Stimulated activated naive CD8-positive, alpha-beta T cell treated with anti-CD3 and anti-CD28 coated beads, Interleukin-15, amount 100 ng/mL, for 72 hours (primary cell): ENCODE measurements at regions not wholly inside any gene's neighbourhood (a gene's known extent, or its start where the extent isn't known, plus 50 kb on each side); places are given as distances from the start of the nearest gene placed in this dataset.
"Not testable (repeated sequence)": the region's sequence is repeated elsewhere in the genome, so short reads cannot be mapped to it uniquely, and the experiment has no call there.

ENCODE experiments used
- ATAC-seq: fragments of 150-1000 bp; cut with Tn5 transposase; 2 replicates; pipeline ENCODE4 v1.10.0; 2021; ENCODE audit warnings: mild to moderate bottlenecking, moderate library complexity
- DNase-seq, 2 donors: peaks; one replicate each; pipeline ENCODE4 v3.0.0; 2021 to 2022
- H3K27ac Mint-ChIP-seq, 2 donors: one replicate each; pipeline ENCODE4 v1.8.0; 2022; ENCODE audit warnings: mild to moderate bottlenecking in 2 of 2, mixed read lengths in 2 of 2, moderate library complexity in 2 of 2
- H3K27me3 Mint-ChIP-seq: one replicate; pipeline ENCODE4 v1.8.0; 2022; ENCODE audit warnings: mixed read lengths
- H3K4me1 Mint-ChIP-seq: one replicate; pipeline ENCODE4 v1.8.0; 2022; ENCODE audit warnings: mild to moderate bottlenecking, mixed read lengths
- H3K4me3 Mint-ChIP-seq, 2 donors: one replicate each; pipeline ENCODE4 v1.8.0; 2022; ENCODE audit warnings: mild to moderate bottlenecking in 2 of 2, mixed read lengths in 2 of 2, moderate library complexity in 1 of 2
- H3K9me3 Mint-ChIP-seq, 2 donors: one replicate each; pipeline ENCODE4 v1.8.0; 2022; ENCODE audit warnings: mixed read lengths in 2 of 2

DNA sequence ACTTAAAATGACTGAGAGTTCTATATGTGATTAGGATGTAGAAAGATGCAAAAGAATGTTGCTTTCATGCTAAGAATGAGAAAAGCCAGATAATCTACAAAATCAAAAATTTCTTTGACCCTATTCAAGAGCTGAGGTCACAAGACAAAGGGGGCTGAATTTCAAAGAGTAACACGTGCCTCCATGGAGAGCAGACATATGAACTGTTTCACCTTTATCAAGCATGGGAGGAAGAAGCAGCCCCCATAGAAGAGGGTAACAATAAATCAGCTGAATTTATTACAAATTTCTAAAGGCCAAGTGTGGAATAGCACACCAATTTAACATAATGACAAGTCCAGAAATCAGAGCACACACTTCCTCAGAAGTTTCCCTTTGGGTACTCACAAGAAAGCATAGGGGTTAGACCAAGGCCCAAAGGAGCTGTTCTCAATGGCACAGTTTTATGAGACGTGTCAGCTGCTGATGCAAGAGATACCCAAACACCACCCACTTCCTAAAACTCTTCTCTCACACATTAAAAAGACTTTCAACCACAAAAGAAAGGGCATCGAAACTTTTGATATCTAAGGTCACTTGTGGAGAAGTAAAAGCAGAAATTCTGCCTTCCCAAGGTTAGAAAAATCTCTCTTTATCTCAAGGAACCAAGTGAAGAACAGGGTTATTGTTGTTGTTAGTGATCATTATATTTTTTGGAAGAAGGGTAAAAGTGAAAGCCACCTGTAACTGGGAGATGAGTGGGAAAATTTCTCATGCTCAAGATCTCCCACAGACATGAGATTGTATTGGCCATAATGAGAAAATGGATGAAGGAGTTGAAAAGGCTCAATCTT lies 950.1 kb downstream of the TRIB2 start:
- peaks cover 11 to 24% of the 10 kb centered on the region in 2 donors for H3K9me3 Mint-ChIP-seq
- H3K4me1 Mint-ChIP-seq: no peaks in the 10 kb centered on the region
- no peak for ATAC-seq
- no peaks in the 10 kb centered on the region for H3K27me3 Mint-ChIP-seq
- no peak for DNase-seq
- H3K4me3 Mint-ChIP-seq: no peak overlapping the region
- no peak overlapping the region for H3K27ac Mint-ChIP-seq

DNA sequence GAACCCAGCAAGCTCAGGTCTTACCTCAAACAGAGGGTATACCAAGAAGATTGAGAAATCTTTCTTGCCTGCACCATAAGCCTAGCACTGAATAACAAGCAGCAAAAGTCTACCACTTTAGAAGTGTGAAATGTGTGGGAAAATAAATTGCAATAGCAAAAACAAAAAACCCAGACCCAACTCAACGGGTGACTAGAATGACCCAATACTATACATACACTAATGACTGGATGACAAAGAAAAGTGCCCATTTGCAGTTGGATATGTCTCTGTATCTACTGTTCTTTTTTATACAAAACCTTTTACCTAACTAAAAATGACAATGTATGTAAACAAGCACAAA lies 950.6 kb downstream of the TRIB2 start:
- H3K4me1 Mint-ChIP-seq: no peaks in the 10 kb centered on the region

DNA sequence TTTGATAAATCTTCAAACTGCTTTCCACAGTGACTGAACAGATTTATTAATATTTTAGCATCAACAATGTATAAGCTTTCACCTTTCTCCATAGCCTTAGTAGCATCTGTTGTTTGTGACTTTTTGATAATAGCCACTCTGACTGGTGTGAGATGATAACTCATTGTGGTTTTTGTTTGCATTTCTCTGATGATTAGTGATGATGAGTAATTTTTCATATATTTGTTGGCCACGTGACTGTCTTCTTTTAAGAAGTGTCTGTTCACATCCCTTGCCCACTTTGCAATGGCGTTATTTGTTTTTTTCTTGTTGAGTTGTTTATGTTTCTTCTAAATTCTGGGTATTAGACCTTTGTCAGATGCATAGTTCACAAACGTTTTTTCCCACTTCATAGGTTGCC lies 952.9 kb downstream of the TRIB2 start:
- no peaks in the 10 kb centered on the region for H3K27me3 Mint-ChIP-seq
- no peak overlapping the region for H3K27ac Mint-ChIP-seq
- peaks cover 5 to 24% of the 10 kb centered on the region in 2 donors for H3K9me3 Mint-ChIP-seq
- ATAC-seq (no peak), DNase-seq (no peak)
- H3K4me1 Mint-ChIP-seq: no peaks in the 10 kb centered on the region
- H3K4me3 Mint-ChIP-seq: no peak overlapping the region

More for the DNA sequence above, 950.6 kb downstream of the TRIB2 start:
- Mint-ChIP-seq H3K27ac (no peak overlapping the region), H3K27me3 (no peaks in the 10 kb centered on the region), H3K4me3 (no peak overlapping the region), H3K9me3 (peaks cover 11 to 24% of the 10 kb centered on the region in 2 donors)
- ATAC-seq (no peak), DNase-seq (no peak)

DNA sequence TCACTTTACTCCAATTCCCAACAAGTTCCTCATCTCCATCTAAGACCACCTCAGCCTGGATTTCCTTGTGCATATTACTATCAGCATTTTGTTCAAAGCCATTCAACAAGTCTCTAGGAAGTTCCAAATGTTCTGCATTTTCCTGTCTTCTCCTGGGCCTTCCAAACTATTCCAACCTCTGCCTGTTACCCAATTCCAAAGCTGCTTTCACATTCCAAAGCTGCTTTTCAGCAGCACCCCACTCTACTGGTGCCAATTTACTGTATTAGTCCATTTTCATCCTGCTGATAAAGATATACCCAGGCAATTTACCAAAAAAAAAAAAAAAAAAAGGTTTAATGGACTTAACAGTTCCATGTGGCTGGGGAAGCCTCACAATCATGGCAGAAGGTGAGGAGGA lies 957.1 kb downstream of the TRIB2 start:
- not testable (repeated sequence) for DNase-seq

DNA sequence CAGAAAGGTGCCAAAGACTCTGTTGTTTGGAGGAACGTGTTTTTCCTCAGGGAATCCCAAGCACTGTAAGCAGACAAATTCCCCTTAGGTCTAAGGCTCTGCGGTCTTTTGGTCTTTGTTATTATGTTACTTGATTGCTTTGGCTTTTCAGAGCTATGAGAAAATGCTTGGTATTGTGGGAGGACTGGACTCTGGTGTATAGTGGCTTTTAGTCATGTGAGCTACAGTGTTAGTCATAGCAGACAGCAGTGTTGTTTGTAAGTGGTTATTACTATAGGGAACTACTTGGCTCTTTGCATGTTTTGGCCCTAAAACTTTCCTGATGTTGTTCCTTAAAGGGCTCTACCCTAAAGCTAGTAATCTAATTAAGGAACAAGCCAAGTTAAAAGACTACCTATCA lies 956.2 kb upstream of the LRATD1 start:
- no peak for DNase-seq
- no peak overlapping the region for H3K4me3 Mint-ChIP-seq
- H3K9me3 Mint-ChIP-seq: peaks cover 4 to 18% of the 10 kb centered on the region in 2 donors

More for the DNA sequence above, 957.1 kb downstream of the TRIB2 start:
- ATAC-seq, H3K4me3 Mint-ChIP-seq, H3K4me1 Mint-ChIP-seq, H3K27ac Mint-ChIP-seq, H3K27me3 Mint-ChIP-seq: not testable (repeated sequence)
- peaks cover 9 to 18% of the 10 kb centered on the region in 2 donors for H3K9me3 Mint-ChIP-seq

DNA sequence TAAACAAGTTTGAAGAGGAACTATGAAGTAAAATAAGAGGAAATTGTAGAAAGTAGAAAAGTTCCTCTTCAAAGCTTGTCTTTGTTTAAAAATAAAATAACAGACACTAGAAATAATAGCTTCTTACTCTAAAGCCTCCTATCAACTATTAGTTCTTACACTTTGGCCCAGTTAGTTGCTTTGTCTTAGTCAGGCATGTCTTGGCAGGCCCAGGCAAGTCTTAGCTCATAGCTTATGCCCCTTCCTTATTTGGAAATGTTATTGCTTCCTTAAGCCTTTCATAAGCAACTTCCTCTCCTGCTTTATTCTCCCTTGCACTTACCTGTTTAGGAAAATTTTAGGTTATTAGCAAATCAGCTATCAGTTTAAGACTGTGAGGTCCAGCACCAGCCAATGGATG lies 950.6 kb upstream of the LRATD1 start:
- H3K4me1 Mint-ChIP-seq: no peaks in the 10 kb centered on the region
- H3K27ac Mint-ChIP-seq: no peak overlapping the region
- H3K4me3 Mint-ChIP-seq: no peak overlapping the region
- H3K9me3 Mint-ChIP-seq: peaks cover 4 to 10% of the 10 kb centered on the region in 2 donors
- ATAC-seq (no peak), DNase-seq (no peak)
- no peaks in the 10 kb centered on the region for H3K27me3 Mint-ChIP-seq

More for the DNA sequence above, 956.2 kb upstream of the LRATD1 start:
- no peak for ATAC-seq
- H3K27ac Mint-ChIP-seq: no peak overlapping the region
- H3K27me3 Mint-ChIP-seq: no peaks in the 10 kb centered on the region
- H3K4me1 Mint-ChIP-seq: no peaks in the 10 kb centered on the region

DNA sequence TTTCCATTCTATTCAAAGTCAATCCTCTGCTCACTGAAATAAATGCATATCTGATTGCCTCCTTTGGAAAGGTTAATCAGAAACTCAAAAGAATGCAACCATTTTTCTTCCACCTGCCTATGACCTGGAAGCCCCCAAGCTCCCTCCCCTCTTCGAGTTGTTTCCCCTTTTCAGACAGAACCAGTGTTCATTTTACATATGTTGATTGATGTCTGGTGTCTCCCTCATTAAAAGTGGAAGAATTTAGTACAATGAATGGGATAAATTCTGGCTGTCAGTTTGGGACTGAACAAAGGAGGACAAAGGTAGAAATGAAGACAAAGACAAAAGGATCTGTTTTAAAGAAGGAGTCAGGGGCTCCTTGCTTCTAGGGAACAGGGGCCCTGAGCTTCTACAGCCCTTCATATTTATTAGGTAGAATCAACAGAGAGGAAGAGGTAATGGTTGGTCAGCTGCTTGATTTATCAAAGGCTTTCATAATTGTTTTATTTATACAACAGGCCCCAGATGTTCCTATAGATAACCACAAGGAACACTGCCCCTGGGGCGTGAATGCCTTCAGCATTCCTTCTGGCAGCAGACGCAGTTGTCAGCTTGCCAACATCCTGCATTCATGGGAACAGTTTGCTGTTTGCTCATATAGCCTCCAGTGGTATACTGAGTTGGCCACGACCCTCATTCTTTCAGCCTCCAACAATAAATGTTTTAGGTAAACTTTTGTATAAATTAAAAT lies 949.8 kb upstream of the LRATD1 start:
- no peak overlapping the region for H3K4me3 Mint-ChIP-seq
- ATAC-seq (no peak), DNase-seq (no peak)
- H3K27me3 Mint-ChIP-seq: no peaks in the 10 kb centered on the region
- peaks cover 4 to 8% of the 10 kb centered on the region in 2 donors for H3K9me3 Mint-ChIP-seq
- no peaks in the 10 kb centered on the region for H3K4me1 Mint-ChIP-seq
- no peak overlapping the region for H3K27ac Mint-ChIP-seq

DNA sequence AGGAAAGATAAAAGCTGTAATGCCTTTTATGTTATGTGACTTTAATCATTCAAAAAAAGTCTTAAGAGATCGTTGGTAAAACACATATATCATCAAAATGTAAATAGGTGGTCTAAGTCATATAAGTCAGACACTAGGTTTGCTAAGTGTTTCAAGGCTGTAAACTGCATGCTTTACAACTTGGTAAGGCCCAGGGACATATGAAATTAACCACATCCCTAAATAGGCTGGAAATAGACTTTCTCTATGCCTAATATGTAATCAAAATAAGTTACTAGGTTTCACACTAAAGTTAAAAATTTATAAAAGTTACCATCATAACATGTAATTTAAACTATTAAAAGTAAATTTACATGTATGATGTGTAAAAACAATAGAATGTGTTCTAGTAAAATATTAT lies 946.3 kb upstream of the LRATD1 start:
- no peaks in the 10 kb centered on the region for H3K27me3 Mint-ChIP-seq
- no peaks in the 10 kb centered on the region for H3K4me1 Mint-ChIP-seq
- no peak for DNase-seq

DNA sequence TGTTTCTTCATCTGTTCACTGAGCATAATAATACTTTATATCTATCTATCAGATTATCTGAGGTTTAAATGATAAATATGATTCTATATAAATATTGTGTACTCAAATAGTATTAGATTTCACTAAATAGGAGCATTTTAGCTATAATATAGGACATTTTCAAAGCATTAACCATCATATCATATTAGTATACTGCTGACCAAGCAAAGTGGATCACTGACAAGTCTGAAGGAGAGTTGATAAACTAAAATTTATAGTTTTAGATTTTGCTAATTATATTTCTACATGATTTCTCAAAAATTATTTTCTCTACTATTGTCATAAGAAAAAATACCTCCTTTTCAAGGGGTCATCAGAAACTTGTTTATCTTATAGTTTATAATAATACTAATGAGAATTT lies 937.8 kb upstream of the LRATD1 start:
- ATAC-seq: no peak
- no peaks in the 10 kb centered on the region for H3K4me1 Mint-ChIP-seq
- no peak overlapping the region for H3K27ac Mint-ChIP-seq
- DNase-seq: no peak
- no peak overlapping the region for H3K4me3 Mint-ChIP-seq
- H3K27me3 Mint-ChIP-seq: no peaks in the 10 kb centered on the region
- peaks cover 8 to 10% of the 10 kb centered on the region in 2 donors for H3K9me3 Mint-ChIP-seq

More for the DNA sequence above, 946.3 kb upstream of the LRATD1 start:
- H3K4me3 Mint-ChIP-seq: no peak overlapping the region
- ATAC-seq: no peak
- no peak overlapping the region for H3K27ac Mint-ChIP-seq
- no peaks in the 10 kb centered on the region for H3K9me3 Mint-ChIP-seq

DNA sequence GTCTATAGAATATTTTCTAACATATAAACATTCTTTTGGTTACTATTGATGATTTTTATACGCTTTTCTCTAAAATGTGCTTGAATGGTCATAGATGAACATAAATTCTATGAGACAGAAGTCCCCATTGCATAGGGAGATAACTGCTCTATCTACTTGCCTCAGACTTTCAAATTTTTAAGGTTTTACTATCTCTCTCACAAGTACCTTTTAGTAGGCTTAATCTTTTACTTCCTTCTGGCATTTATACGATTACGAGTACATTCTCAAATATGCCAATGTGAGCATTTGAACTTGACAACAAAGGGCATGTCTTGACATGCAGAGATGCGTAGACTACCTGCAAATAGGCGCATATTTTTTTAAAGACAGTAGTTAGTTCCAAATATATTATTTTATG lies 935.9 kb upstream of the LRATD1 start:
- no peak for ATAC-seq
- peaks cover 8 to 10% of the 10 kb centered on the region in 2 donors for H3K9me3 Mint-ChIP-seq

DNA sequence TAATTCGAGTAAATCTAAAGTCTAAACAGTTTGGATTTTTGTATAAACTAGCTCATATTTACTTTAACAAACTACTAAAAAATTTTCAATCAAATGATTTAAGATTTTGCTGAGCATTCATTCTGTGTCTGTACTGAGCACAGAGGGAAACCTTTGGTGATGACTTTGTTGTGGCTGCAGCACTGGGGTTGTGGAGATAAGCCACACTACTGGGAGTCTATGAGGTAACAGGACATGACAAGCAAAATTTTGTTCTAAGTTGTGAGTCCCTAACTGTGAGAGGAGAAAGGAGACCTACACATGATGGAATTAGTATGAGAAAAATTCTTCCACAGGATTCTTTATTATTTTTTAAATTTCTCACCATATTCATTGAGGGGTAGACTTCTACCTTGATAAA lies 933.7 kb upstream of the LRATD1 start:
- ATAC-seq: no peak
- DNase-seq: no peak
- H3K4me1 Mint-ChIP-seq: no peaks in the 10 kb centered on the region
- H3K27me3 Mint-ChIP-seq: no peaks in the 10 kb centered on the region
- H3K9me3 Mint-ChIP-seq: peaks cover 0 to 4% of the 10 kb centered on the region in 2 donors
- no peak overlapping the region for H3K4me3 Mint-ChIP-seq
- no peak overlapping the region for H3K27ac Mint-ChIP-seq

More for the DNA sequence above, 935.9 kb upstream of the LRATD1 start:
- no peak for DNase-seq
- H3K27ac Mint-ChIP-seq: peak overlapping the region in 1 of 2 donors; percentile 3
- no peaks in the 10 kb centered on the region for H3K4me1 Mint-ChIP-seq
- H3K27me3 Mint-ChIP-seq: no peaks in the 10 kb centered on the region
- no peak overlapping the region for H3K4me3 Mint-ChIP-seq

DNA sequence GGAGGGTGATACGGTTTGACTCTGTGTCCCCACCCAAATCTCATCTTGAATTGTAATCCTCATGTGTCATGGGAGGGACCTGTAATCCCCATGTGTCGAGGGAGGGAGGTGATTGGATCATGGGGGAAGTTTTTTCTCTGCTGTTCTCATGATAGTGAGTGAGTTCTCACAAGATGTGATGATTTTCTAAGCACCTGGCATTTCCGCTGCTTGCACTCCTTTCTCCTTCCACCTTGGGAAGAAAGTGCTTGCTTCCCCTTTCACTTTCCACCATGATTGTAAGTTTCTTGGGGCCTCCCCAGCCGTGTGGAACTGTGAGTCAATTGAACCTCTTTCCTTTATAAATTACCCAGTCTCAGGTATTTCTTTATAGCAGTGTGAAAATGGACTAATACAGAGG lies 932.6 kb upstream of the LRATD1 start:
- ATAC-seq, H3K27ac Mint-ChIP-seq, H3K27me3 Mint-ChIP-seq, H3K9me3 Mint-ChIP-seq, H3K4me3 Mint-ChIP-seq, H3K4me1 Mint-ChIP-seq, DNase-seq: not testable (repeated sequence)

DNA sequence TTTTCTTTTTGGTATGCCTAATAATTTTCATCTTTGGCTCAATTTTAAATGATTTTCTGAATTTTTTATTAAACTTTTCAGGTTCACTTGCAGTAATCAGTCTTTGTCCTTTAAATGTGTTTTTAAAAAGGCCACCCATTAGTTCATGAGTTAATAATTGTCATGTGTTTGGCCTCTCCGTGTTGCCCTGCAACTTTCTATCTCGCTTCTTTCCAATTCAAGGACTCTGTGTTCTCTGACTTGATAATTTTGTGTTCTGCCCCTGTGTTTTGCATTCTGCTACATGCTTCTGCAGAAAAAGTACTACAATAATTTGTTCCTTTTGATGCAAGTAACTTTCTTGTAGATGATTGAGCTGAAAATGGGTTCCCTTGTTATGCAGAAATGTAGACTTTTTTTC lies 921.4 kb upstream of the LRATD1 start:
- H3K27ac Mint-ChIP-seq: no peak overlapping the region
- DNase-seq: no peak
- no peak overlapping the region for H3K4me3 Mint-ChIP-seq
- H3K4me1 Mint-ChIP-seq: no peaks in the 10 kb centered on the region
- no peaks in the 10 kb centered on the region for H3K27me3 Mint-ChIP-seq
- ATAC-seq: no peak
- H3K9me3 Mint-ChIP-seq: peaks cover 0 to 25% of the 10 kb centered on the region in 2 donors

DNA sequence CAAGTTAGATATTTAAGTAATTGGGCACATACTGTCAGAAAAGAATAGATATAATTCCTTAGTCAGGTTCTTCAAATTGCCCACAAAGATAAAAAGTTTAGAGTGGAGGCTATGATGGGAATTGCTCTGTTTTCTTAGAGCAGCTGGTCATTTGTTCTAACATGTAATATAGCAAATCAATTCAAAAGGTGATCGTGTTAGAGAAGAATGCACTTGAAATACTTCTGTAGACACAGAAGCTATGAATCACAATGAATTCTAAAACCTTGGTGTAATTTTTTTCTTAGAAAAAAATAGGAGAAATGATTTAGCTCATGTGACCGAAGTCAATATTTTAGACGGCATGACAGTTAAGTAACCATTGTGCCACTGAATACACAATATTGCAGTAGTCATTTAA lies 918.1 kb upstream of the LRATD1 start:
- H3K27ac Mint-ChIP-seq: no peak overlapping the region

DNA sequence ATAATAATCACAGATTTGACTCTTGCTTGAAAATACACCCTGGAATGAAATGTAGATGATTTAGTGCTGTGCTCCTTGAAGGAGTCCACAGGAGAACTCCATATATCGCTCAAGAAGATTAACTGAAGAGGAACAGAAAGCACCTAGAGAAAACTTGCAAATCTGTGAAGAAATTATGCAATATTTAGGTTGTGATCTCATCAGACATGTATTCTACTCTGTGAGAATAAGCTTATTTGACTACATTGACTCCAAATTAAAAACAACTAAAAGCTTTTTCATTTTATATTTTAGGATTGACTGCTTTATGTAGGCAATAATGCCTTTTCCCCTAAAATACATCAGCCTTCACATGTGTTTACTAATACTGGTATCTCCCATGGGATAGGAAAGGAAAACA lies 906.6 kb upstream of the LRATD1 start:
- no peak overlapping the region for H3K4me3 Mint-ChIP-seq
- H3K27me3 Mint-ChIP-seq: no peaks in the 10 kb centered on the region
- ATAC-seq (no peak), DNase-seq (no peak)
- H3K27ac Mint-ChIP-seq: no peak overlapping the region
- H3K9me3 Mint-ChIP-seq: peaks cover 14 to 27% of the 10 kb centered on the region in 2 donors
- no peaks in the 10 kb centered on the region for H3K4me1 Mint-ChIP-seq

More for the DNA sequence above, 918.1 kb upstream of the LRATD1 start:
- Mint-ChIP-seq H3K4me1 (no peaks in the 10 kb centered on the region), H3K27me3 (no peaks in the 10 kb centered on the region), H3K4me3 (no peak overlapping the region), H3K9me3 (peaks cover 0 to 14% of the 10 kb centered on the region in 2 donors)
- ATAC-seq: no peak
- DNase-seq: no peak

DNA sequence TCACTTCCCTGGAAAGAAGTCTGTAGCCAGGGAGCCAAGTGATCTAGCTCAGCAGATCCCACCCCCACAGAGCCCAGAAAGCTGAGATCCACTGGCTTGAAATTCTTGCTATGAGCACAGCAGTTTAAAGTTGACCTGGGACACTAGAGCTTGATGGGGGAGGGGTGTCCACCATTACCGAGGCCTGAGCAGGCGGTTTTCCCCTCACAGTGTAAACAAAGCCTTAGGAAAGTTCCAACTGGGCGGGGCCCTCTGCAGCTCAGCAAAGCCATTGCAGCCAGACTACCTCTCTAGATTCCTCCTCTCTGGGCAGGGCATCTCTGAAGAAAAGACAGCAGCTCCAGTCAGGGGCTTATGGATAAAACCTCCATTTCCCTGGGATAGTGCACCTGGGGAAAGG lies 887.2 kb upstream of the LRATD1 start:
- H3K4me3 Mint-ChIP-seq: no peak overlapping the region
- no peak for DNase-seq
- H3K4me1 Mint-ChIP-seq: no peaks in the 10 kb centered on the region
- no peak overlapping the region for H3K27ac Mint-ChIP-seq
- peaks cover 21 to 48% of the 10 kb centered on the region in 2 donors for H3K9me3 Mint-ChIP-seq
- no peak for ATAC-seq
- H3K27me3 Mint-ChIP-seq: no peaks in the 10 kb centered on the region
